Endodermal cell (in vitro differentiated cells): ENCODE measurements at regions not wholly inside any gene's neighbourhood (a gene's known extent, or its start where the extent isn't known, plus 50 kb on each side); places are given as distances from the start of the nearest gene placed in this dataset.

ENCODE experiments used
- DNase-seq: peaks from one replicate; pipeline ENCODE4 v3.0.0-alpha.2; 2017
- H3K27ac ChIP-seq: 2 replicates; pipeline ENCODE4 v1.5.1; 2013; ENCODE audit warnings: mild to moderate bottlenecking, low read depth, low read length, moderate library complexity
- H3K27me3 ChIP-seq: 2 replicates; pipeline ENCODE4 v1.6.1; 2013; ENCODE audit warnings: mild to moderate bottlenecking, low read length, moderate library complexity; ENCODE audit not compliant: insufficient read depth, control insufficient read depth, poor library complexity, severe bottlenecking
- H3K36me3 ChIP-seq: 2 replicates; pipeline ENCODE4 v1.7.0; 2013; ENCODE audit warnings: mild to moderate bottlenecking, low read length, moderate library complexity; ENCODE audit not compliant: control insufficient read depth, insufficient read depth
- H3K4me1 ChIP-seq: one replicate; pipeline ENCODE4 v1.7.0; 2013; ENCODE audit warnings: low read length; ENCODE audit not compliant: control insufficient read depth, insufficient read depth
- H3K4me3 ChIP-seq: 2 replicates; pipeline ENCODE4 v1.5.1; 2013; ENCODE audit warnings: mild to moderate bottlenecking, low read length, moderate library complexity
- H3K9ac ChIP-seq: 2 replicates; pipeline ENCODE4 v1.6.1; 2013; ENCODE audit warnings: mild to moderate bottlenecking, low read length, moderate library complexity; ENCODE audit not compliant: poor library complexity, severe bottlenecking; ENCODE audit errors: extremely low read depth
- H3K9me3 ChIP-seq: 2 replicates; pipeline ENCODE4 v1.6.1; 2013; ENCODE audit warnings: mild to moderate bottlenecking, low read length, moderate library complexity; ENCODE audit not compliant: control insufficient read depth
- H3K27ac Mint-ChIP-seq: 2 replicates; pipeline ENCODE4 v1.8.0; 2020; ENCODE audit warnings: mixed read lengths
- H3K27me3 Mint-ChIP-seq: 2 replicates; pipeline ENCODE4 v1.8.0; 2021; ENCODE audit warnings: mild to moderate bottlenecking, mixed read lengths; ENCODE audit not compliant: insufficient read depth
- H3K36me3 Mint-ChIP-seq: 2 replicates; pipeline ENCODE4 v1.8.0; 2020; ENCODE audit warnings: low read depth, mixed read lengths
- H3K4me1 Mint-ChIP-seq: 2 replicates; pipeline ENCODE4 v1.8.0; 2020; ENCODE audit warnings: mixed read lengths
- H3K4me3 Mint-ChIP-seq: 2 replicates; pipeline ENCODE4 v1.8.0; 2020; ENCODE audit warnings: mild to moderate bottlenecking, moderate library complexity, mixed read lengths
- H3K9me3 Mint-ChIP-seq: 2 replicates; pipeline ENCODE4 v1.8.0; 2020; ENCODE audit warnings: mild to moderate bottlenecking, mixed read lengths
- CTCF ChIP-seq: fragments of 200-600 bp; sonication (generic); conservative IDR thresholded peaks from 2 replicates; pipeline ENCODE4 v1.5.0; 2021; ENCODE audit warnings: antibody characterized with exemption, mild to moderate bottlenecking
- WGBS, 2 experiments: methylation state at CpG; one replicate each; pipeline versions ENCODE4 v1.1.5 to v1.1.7; 2013; ENCODE audit warnings: missing lambda C conversion rate in 2 of 2, mixed read lengths in 1 of 2; ENCODE audit not compliant: insufficient coverage in 1 of 2, insufficient read length in 1 of 2; 5-methylcytosine and 5-hydroxymethylcytosine counted together

GRCh38 chr2:72003796-72004195, 143.9 kb downstream of the CYP26B1 start:
- peaks cover 52% of the 10 kb centered on the region for H3K4me1 Mint-ChIP-seq
- H3K27ac ChIP-seq, result no peak overlapping the region
- H3K27me3 ChIP-seq, result no peaks in the 10 kb centered on the region
- H3K4me3 Mint-ChIP-seq, result no peak overlapping the region
- no peak overlapping the region for H3K9ac ChIP-seq
- no peaks in the 10 kb centered on the region for H3K9me3 Mint-ChIP-seq
- 85 to 91% methylated on average over 2 to 3 of the region's 3 CpGs for WGBS, 2 experiments
- DNase-seq, result peak; percentile 33
- H3K4me1 ChIP-seq, result peaks cover 3% of the 10 kb centered on the region
- no peak overlapping the region for H3K27ac Mint-ChIP-seq
- H3K36me3 ChIP-seq, result no peaks in the 10 kb centered on the region
- peaks cover 5% of the 10 kb centered on the region for H3K27me3 Mint-ChIP-seq
- no peak overlapping the region for H3K4me3 ChIP-seq
- no peaks in the 10 kb centered on the region for H3K36me3 Mint-ChIP-seq
- H3K9me3 ChIP-seq, result no peaks in the 10 kb centered on the region
- TF ChIP-seq CTCF, result no peak

DNA sequence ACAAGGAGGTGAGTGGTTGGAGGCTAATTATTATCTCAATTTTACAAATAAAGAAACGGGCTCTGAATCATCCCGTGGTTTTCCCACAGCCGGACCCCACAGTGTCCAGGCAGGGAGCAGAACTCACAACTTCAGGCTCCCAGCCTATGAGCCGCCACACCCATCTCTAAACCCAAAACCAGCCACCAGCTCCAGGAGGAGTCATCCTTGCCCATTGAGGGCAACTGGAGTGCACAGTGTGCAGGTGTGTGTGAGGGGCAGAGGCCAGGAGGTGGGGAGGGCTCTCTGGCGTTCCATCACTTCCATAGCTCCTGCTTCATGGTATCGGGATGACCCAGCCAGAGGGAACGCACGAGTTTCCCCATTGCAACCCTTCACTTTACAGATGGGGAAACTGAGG, 144.5 kb downstream of the CYP26B1 start:
- no peak for DNase-seq
- Histone ChIP-seq H3K4me3 (no peak overlapping the region), H3K9me3 (no peaks in the 10 kb centered on the region), H3K27ac (no peak overlapping the region), H3K36me3 (no peaks in the 10 kb centered on the region), H3K9ac (no peak overlapping the region), H3K4me1 (peaks cover 3% of the 10 kb centered on the region), H3K27me3 (no peaks in the 10 kb centered on the region)
- Mint-ChIP-seq H3K27me3 (peaks cover 5% of the 10 kb centered on the region), H3K4me1 (peaks cover 52% of the 10 kb centered on the region), H3K9me3 (no peaks in the 10 kb centered on the region), H3K4me3 (no peak overlapping the region), H3K36me3 (no peaks in the 10 kb centered on the region), H3K27ac (no peak overlapping the region)
- no peak for TF ChIP-seq CTCF
- WGBS, 2 experiments, result 91 to 100% methylated on average over 2 to 8 of the region's 8 CpGs

DNA sequence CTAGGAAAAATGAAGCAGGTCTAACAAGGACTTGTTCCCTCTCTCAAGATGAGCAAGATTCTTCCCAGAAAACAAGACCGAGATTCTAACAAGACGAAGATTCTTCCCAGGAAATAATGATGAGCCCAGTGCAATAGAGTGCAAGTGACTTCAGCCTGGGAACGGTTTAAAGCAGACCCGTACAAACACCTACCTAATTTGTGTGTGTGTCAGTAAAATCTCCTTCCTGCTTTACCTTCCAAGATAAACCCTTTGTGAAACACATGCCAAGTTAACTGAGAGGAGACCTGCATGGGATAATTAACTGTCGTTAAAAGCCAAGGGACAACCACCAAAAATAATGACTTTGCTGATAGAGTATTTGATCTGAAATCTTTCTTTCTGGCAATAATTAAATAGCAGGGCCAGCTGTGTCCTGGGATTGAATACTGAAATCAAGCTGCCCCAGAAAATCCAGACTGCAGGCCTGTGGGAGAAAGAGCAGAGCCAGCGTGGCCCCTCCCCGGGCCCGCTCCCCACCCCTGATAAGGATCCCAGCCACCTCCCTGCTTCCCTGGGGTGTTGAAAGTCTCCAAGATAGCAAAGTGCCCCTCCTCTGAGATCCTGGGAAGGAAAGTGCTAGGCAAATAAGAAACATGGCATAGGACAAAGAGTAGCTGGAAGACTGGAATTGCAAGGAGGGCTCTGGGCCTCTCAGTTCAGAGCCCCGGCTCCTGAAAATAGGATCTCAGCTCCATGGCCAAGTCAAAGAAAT, 145.5 kb downstream of the CYP26B1 start:
- Histone ChIP-seq H3K4me1 (peaks cover 3% of the 10 kb centered on the region), H3K27me3 (no peaks in the 10 kb centered on the region), H3K9me3 (no peaks in the 10 kb centered on the region), H3K9ac (no peak overlapping the region), H3K27ac (no peak overlapping the region), H3K36me3 (no peaks in the 10 kb centered on the region), H3K4me3 (no peak overlapping the region)
- TF ChIP-seq CTCF, result no peak
- H3K4me1 Mint-ChIP-seq, result peaks cover 50% of the 10 kb centered on the region
- H3K9me3 Mint-ChIP-seq, result no peaks in the 10 kb centered on the region
- peak; percentile 79 for DNase-seq
- H3K36me3 Mint-ChIP-seq, result no peaks in the 10 kb centered on the region
- WGBS, 2 experiments, result 60 to 85% methylated on average over 5 to 9 of the region's 9 CpGs
- peak overlapping the region; percentile 36 for H3K27ac Mint-ChIP-seq
- no peak overlapping the region for H3K4me3 Mint-ChIP-seq
- peaks cover 5% of the 10 kb centered on the region for H3K27me3 Mint-ChIP-seq
